ENCODE measurements at regions not wholly inside any gene's neighbourhood (a gene's known extent, or its start where the extent isn't known, plus 50 kb on each side); places are given as distances from the start of the nearest gene placed in this dataset.

GRCh38 chr4:186775902-186776301 is 52.2 kb upstream of the FAT1 start:
- no peaks in the 10 kb centered on the region for H3K9me3 ChIP-seq (ENCODE audit: low read length)
- H3K9ac ChIP-seq (ENCODE audit: low read length), result no peak overlapping the region
- H3K4me1 ChIP-seq (ENCODE audit: insufficient read depth, low read length), result no peaks in the 10 kb centered on the region
- H3K27ac ChIP-seq (ENCODE audit: low read depth, low read length), result no peak overlapping the region
- no peaks in the 10 kb centered on the region for H3K27me3 ChIP-seq (ENCODE audit: control insufficient read depth in 1 of 2, insufficient read depth in 2 of 2, low read length in 2 of 2)
- no peak overlapping the region for H3K4me3 ChIP-seq (ENCODE audit: low read depth in 1 of 2, low read length in 2 of 2)
- H3K36me3 ChIP-seq (ENCODE audit: insufficient read depth, low read length), result no peaks in the 10 kb centered on the region

- Histone ChIP-seq H3K36me3 (ENCODE audit: insufficient read depth, low read length) (no peaks in the 10 kb centered on the region), H3K27ac (ENCODE audit: low read depth, low read length) (no peak overlapping the region), H3K9ac (ENCODE audit: low read length) (no peak overlapping the region), H3K27me3 (ENCODE audit: control insufficient read depth in 1 of 2, insufficient read depth in 2 of 2, low read length in 2 of 2) (no peaks in the 10 kb centered on the region), H3K9me3 (ENCODE audit: low read length) (no peaks in the 10 kb centered on the region), H3K4me3 (ENCODE audit: low read depth in 1 of 2, low read length in 2 of 2) (no peak overlapping the region), H3K4me1 (ENCODE audit: insufficient read depth, low read length) (no peaks in the 10 kb centered on the region)
Measured at GRCh38 chr4:186778134-186778533, 54.5 kb upstream of the FAT1 start.

- no peaks in the 10 kb centered on the region for H3K9me3 ChIP-seq (ENCODE audit: low read length)
- H3K4me3 ChIP-seq (ENCODE audit: low read depth in 1 of 2, low read length in 2 of 2), result no peak overlapping the region
- H3K4me1 ChIP-seq (ENCODE audit: insufficient read depth, low read length), result no peaks in the 10 kb centered on the region
- H3K36me3 ChIP-seq (ENCODE audit: insufficient read depth, low read length), result no peaks in the 10 kb centered on the region
- no peak overlapping the region for H3K9ac ChIP-seq (ENCODE audit: low read length)
- no peaks in the 10 kb centered on the region for H3K27me3 ChIP-seq (ENCODE audit: control insufficient read depth in 1 of 2, insufficient read depth in 2 of 2, low read length in 2 of 2)
- no peak overlapping the region for H3K27ac ChIP-seq (ENCODE audit: low read depth, low read length)
Measured at GRCh38 chr4:186780291-186781031, 56.8 kb upstream of the FAT1 start.

GRCh38 chr4:186781032-186781917 is 57.6 kb upstream of the FAT1 start:
- no peak overlapping the region for H3K9ac ChIP-seq (ENCODE audit: low read length)
- H3K9me3 ChIP-seq (ENCODE audit: low read length), result no peaks in the 10 kb centered on the region
- no peak overlapping the region for H3K4me3 ChIP-seq (ENCODE audit: low read depth in 1 of 2, low read length in 2 of 2)
- no peak overlapping the region for H3K27ac ChIP-seq (ENCODE audit: low read depth, low read length)
- no peaks in the 10 kb centered on the region for H3K4me1 ChIP-seq (ENCODE audit: insufficient read depth, low read length)
- no peaks in the 10 kb centered on the region for H3K36me3 ChIP-seq (ENCODE audit: insufficient read depth, low read length)
- H3K27me3 ChIP-seq (ENCODE audit: control insufficient read depth in 1 of 2, insufficient read depth in 2 of 2, low read length in 2 of 2), result no peaks in the 10 kb centered on the region

- no peaks in the 10 kb centered on the region for H3K9me3 ChIP-seq (ENCODE audit: low read length)
- H3K36me3 ChIP-seq (ENCODE audit: insufficient read depth, low read length), result no peaks in the 10 kb centered on the region
- H3K9ac ChIP-seq (ENCODE audit: low read length), result no peak overlapping the region
- no peak overlapping the region for H3K27ac ChIP-seq (ENCODE audit: low read depth, low read length)
- H3K4me3 ChIP-seq (ENCODE audit: low read depth in 1 of 2, low read length in 2 of 2), result no peak overlapping the region
- no peaks in the 10 kb centered on the region for H3K27me3 ChIP-seq (ENCODE audit: control insufficient read depth in 1 of 2, insufficient read depth in 2 of 2, low read length in 2 of 2)
- H3K4me1 ChIP-seq (ENCODE audit: insufficient read depth, low read length), result no peaks in the 10 kb centered on the region
Measured at GRCh38 chr4:186782302-186782701, 58.6 kb upstream of the FAT1 start.

- no peaks in the 10 kb centered on the region for H3K36me3 ChIP-seq (ENCODE audit: insufficient read depth, low read length)
Measured at GRCh38 chr4:186787536-186787935, 63.9 kb upstream of the FAT1 start.

GRCh38 chr4:186789651-186790050 is 66.0 kb upstream of the FAT1 start:
- Histone ChIP-seq H3K36me3 (ENCODE audit: insufficient read depth, low read length) (no peaks in the 10 kb centered on the region), H3K27me3 (ENCODE audit: control insufficient read depth in 1 of 2, insufficient read depth in 2 of 2, low read length in 2 of 2) (no peaks in the 10 kb centered on the region), H3K27ac (ENCODE audit: low read depth, low read length) (no peak overlapping the region), H3K9ac (ENCODE audit: low read length) (no peak overlapping the region), H3K4me1 (ENCODE audit: insufficient read depth, low read length) (no peaks in the 10 kb centered on the region), H3K4me3 (ENCODE audit: low read depth in 1 of 2, low read length in 2 of 2) (no peak overlapping the region), H3K9me3 (ENCODE audit: low read length) (no peaks in the 10 kb centered on the region)

More at GRCh38 chr4:186787536-186787935, 63.9 kb upstream of the FAT1 start:
- H3K9ac ChIP-seq (ENCODE audit: low read length), result no peak overlapping the region
- H3K27ac ChIP-seq (ENCODE audit: low read depth, low read length), result no peak overlapping the region
- no peak overlapping the region for H3K4me3 ChIP-seq (ENCODE audit: low read depth in 1 of 2, low read length in 2 of 2)
- no peaks in the 10 kb centered on the region for H3K9me3 ChIP-seq (ENCODE audit: low read length)
- H3K27me3 ChIP-seq (ENCODE audit: control insufficient read depth in 1 of 2, insufficient read depth in 2 of 2, low read length in 2 of 2), result no peaks in the 10 kb centered on the region
- no peaks in the 10 kb centered on the region for H3K4me1 ChIP-seq (ENCODE audit: insufficient read depth, low read length)

- H3K27me3 ChIP-seq (ENCODE audit: control insufficient read depth in 1 of 2, insufficient read depth in 2 of 2, low read length in 2 of 2), result no peaks in the 10 kb centered on the region
- no peak overlapping the region for H3K27ac ChIP-seq (ENCODE audit: low read depth, low read length)
- H3K4me1 ChIP-seq (ENCODE audit: insufficient read depth, low read length), result no peaks in the 10 kb centered on the region
- no peaks in the 10 kb centered on the region for H3K9me3 ChIP-seq (ENCODE audit: low read length)
- H3K36me3 ChIP-seq (ENCODE audit: insufficient read depth, low read length), result no peaks in the 10 kb centered on the region
- H3K9ac ChIP-seq (ENCODE audit: low read length), result no peak overlapping the region
- no peak overlapping the region for H3K4me3 ChIP-seq (ENCODE audit: low read depth in 1 of 2, low read length in 2 of 2)
Measured at GRCh38 chr4:186790630-186791029, 67.0 kb upstream of the FAT1 start.

- no peak overlapping the region for H3K4me3 ChIP-seq (ENCODE audit: low read depth in 1 of 2, low read length in 2 of 2)
- H3K36me3 ChIP-seq (ENCODE audit: insufficient read depth, low read length), result no peaks in the 10 kb centered on the region
- H3K27me3 ChIP-seq (ENCODE audit: control insufficient read depth in 1 of 2, insufficient read depth in 2 of 2, low read length in 2 of 2), result no peaks in the 10 kb centered on the region
- H3K27ac ChIP-seq (ENCODE audit: low read depth, low read length), result no peak overlapping the region
- no peaks in the 10 kb centered on the region for H3K4me1 ChIP-seq (ENCODE audit: insufficient read depth, low read length)
- no peak overlapping the region for H3K9ac ChIP-seq (ENCODE audit: low read length)
- no peaks in the 10 kb centered on the region for H3K9me3 ChIP-seq (ENCODE audit: low read length)
Measured at GRCh38 chr4:186792728-186793366, 69.2 kb upstream of the FAT1 start.

GRCh38 chr4:186798951-186799659 is 75.4 kb upstream of the FAT1 start:
- Histone ChIP-seq H3K27me3 (ENCODE audit: control insufficient read depth in 1 of 2, insufficient read depth in 2 of 2, low read length in 2 of 2) (no peaks in the 10 kb centered on the region), H3K27ac (ENCODE audit: low read depth, low read length) (no peak overlapping the region), H3K4me1 (ENCODE audit: insufficient read depth, low read length) (no peaks in the 10 kb centered on the region), H3K9ac (ENCODE audit: low read length) (no peak overlapping the region), H3K36me3 (ENCODE audit: insufficient read depth, low read length) (no peaks in the 10 kb centered on the region), H3K9me3 (ENCODE audit: low read length) (no peaks in the 10 kb centered on the region), H3K4me3 (ENCODE audit: low read depth in 1 of 2, low read length in 2 of 2) (no peak overlapping the region)
